ENCODE measurements at regions not wholly inside any gene's neighbourhood (a gene's known extent, or its start where the extent isn't known, plus 50 kb on each side); places are given as distances from the start of the nearest gene placed in this dataset.

- no peak for DNase-seq (ENCODE audit: low read depth)
These were observed 402.1 kb downstream of the DIRAS2 start for GRCh38 chr9:90240541-90240940.

GRCh38 chr9:90245661-90246060, 397.0 kb downstream of the DIRAS2 start:
- DNase-seq (ENCODE audit: low read depth): no peak

GRCh38 chr9:90249094-90249493, 393.5 kb downstream of the DIRAS2 start:
- DNase-seq (ENCODE audit: low read depth): no peak

- DNase-seq (ENCODE audit: low read depth): no peak
These were observed 391.3 kb downstream of the DIRAS2 start for GRCh38 chr9:90251316-90251715.

GRCh38 chr9:90256345-90256744, 386.3 kb downstream of the DIRAS2 start:
- DNase-seq (ENCODE audit: low read depth): no peak

- DNase-seq (ENCODE audit: low read depth): no peak
These were observed 383.0 kb downstream of the DIRAS2 start for GRCh38 chr9:90259311-90260246.

GRCh38 chr9:90261698-90262097, 380.9 kb downstream of the DIRAS2 start:
- no peak for DNase-seq (ENCODE audit: low read depth)

- DNase-seq (ENCODE audit: low read depth): no peak
These were observed 374.0 kb downstream of the DIRAS2 start for GRCh38 chr9:90268613-90269012.

GRCh38 chr9:90271707-90272106, 370.9 kb downstream of the DIRAS2 start:
- no peak for DNase-seq (ENCODE audit: low read depth)

GRCh38 chr9:90274725-90275124, 367.9 kb downstream of the DIRAS2 start:
- DNase-seq (ENCODE audit: low read depth): no peak

- DNase-seq (ENCODE audit: low read depth): no peak
These were observed 356.7 kb downstream of the DIRAS2 start for GRCh38 chr9:90285946-90286345.

GRCh38 chr9:90287567-90288274, 354.9 kb downstream of the DIRAS2 start:
- DNase-seq (ENCODE audit: low read depth): no peak

GRCh38 chr9:90288275-90288639, 354.4 kb downstream of the DIRAS2 start:
- no peak for DNase-seq (ENCODE audit: low read depth)

GRCh38 chr9:90290716-90291485, 351.7 kb downstream of the DIRAS2 start:
- no peak for DNase-seq (ENCODE audit: low read depth)

GRCh38 chr9:90296539-90296938, 346.1 kb downstream of the DIRAS2 start:
- DNase-seq (ENCODE audit: low read depth): no peak

- no peak for DNase-seq (ENCODE audit: low read depth)
These were observed 342.7 kb downstream of the DIRAS2 start for GRCh38 chr9:90299968-90300367.

GRCh38 chr9:90300611-90301276, 341.9 kb downstream of the DIRAS2 start:
- no peak for DNase-seq (ENCODE audit: low read depth)

GRCh38 chr9:90301277-90301653, 341.4 kb downstream of the DIRAS2 start:
- no peak for DNase-seq (ENCODE audit: low read depth)

- no peak for DNase-seq (ENCODE audit: low read depth)
These were observed 339.0 kb downstream of the DIRAS2 start for GRCh38 chr9:90303655-90304054.

GRCh38 chr9:90306158-90306557, 336.5 kb downstream of the DIRAS2 start:
- DNase-seq (ENCODE audit: low read depth): no peak

- no peak for DNase-seq (ENCODE audit: low read depth)
These were observed 335.3 kb downstream of the DIRAS2 start for GRCh38 chr9:90307167-90307833.

All from stimulated activated CD8-positive, alpha-beta memory T cell treated with anti-CD3 and anti-CD28 coated beads, Interleukin-12 subunit alpha, Interleukin-12 subunit beta, amount 100 ng/mL, for 1 hour (primary cell).